RWPE2 (cell line): ENCODE measurements at regions not wholly inside any gene's neighbourhood (a gene's known extent, or its start where the extent isn't known, plus 50 kb on each side); places are given as distances from the start of the nearest gene placed in this dataset.

Source experiments
- ATAC-seq: fragments of 200-7000 bp; cut with Tn5 transposase; 3 replicates; pipeline ENCODE4 v1.9.1; 2021; ENCODE audit warnings: low read depth
- DNase-seq: peaks from one replicate; pipeline ENCODE4 v3.0.0-alpha.2; 2020; ENCODE audit warnings: low spot score
- H3K27ac ChIP-seq: fragments of 450-650 bp; 2 replicates; pipeline ENCODE4 v1.5.1; 2017; ENCODE audit warnings: mild to moderate bottlenecking; ENCODE audit not compliant: poor library complexity, severe bottlenecking
- H3K27me3 ChIP-seq: fragments of 250-450 bp; sonication (Bioruptor Pico); 2 replicates; pipeline ENCODE4 v1.5.1; 2021; ENCODE audit warnings: mild to moderate bottlenecking, moderate library complexity; ENCODE audit not compliant: insufficient read depth, poor library complexity, severe bottlenecking
- H3K36me3 ChIP-seq: fragments of 250-450 bp; sonication (Bioruptor Pico); 2 replicates; pipeline ENCODE4 v1.5.1; 2020; ENCODE audit warnings: low read depth, mild to moderate bottlenecking, moderate library complexity
- H3K4me1 ChIP-seq: fragments of 250-450 bp; sonication (Bioruptor Pico); 2 replicates; pipeline ENCODE4 v1.5.1; 2021; ENCODE audit warnings: mild to moderate bottlenecking, moderate library complexity; ENCODE audit not compliant: insufficient read depth, poor library complexity, severe bottlenecking
- H3K4me3 ChIP-seq: fragments of 250-450 bp; sonication (Bioruptor Pico); 2 replicates; pipeline ENCODE4 v1.5.1; 2021; ENCODE audit warnings: mild to moderate bottlenecking, moderate library complexity; ENCODE audit not compliant: severe bottlenecking
- H3K9me3 ChIP-seq: fragments of 250-450 bp; sonication (Bioruptor Pico); 2 replicates; pipeline ENCODE4 v1.5.1; 2021; ENCODE audit warnings: mild to moderate bottlenecking, moderate library complexity; ENCODE audit not compliant: severe bottlenecking
- TF ChIP-seq, protein P1 (sequence below): fragments of 450-650 bp; IDR thresholded peaks from one replicate; pipeline ENCODE4 v1.5.1; 2017; ENCODE audit warnings: mild to moderate bottlenecking, moderate library complexity; ENCODE audit not compliant: poor library complexity, severe bottlenecking

DNA sequence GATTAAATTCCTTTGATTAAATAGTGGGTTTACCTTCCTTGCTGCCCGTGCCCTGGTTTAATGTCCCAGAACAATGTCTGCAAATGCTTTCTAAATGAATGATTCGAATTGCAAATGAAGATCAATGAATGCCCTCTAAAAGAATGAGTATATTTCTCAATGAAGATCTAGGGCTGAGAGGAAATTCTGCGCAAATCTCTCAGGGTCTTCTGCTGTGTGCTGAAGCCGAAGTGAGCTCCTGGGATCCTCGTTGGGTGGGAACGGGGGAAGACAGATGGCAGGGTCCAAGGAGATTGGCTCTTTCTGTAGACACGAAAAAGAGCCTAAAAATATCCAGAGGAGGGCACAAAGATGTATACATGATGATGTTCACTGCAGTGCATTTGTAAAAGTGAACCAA lies 224.8 kb downstream of the STIM2 start:
- Histone ChIP-seq H3K4me1 (no peaks in the 10 kb centered on the region), H3K4me3 (no peak overlapping the region), H3K27ac (no peak overlapping the region), H3K36me3 (no peaks in the 10 kb centered on the region), H3K27me3 (peaks cover 14% of the 10 kb centered on the region), H3K9me3 (no peaks in the 10 kb centered on the region)
- TF ChIP-seq, protein P1, sequence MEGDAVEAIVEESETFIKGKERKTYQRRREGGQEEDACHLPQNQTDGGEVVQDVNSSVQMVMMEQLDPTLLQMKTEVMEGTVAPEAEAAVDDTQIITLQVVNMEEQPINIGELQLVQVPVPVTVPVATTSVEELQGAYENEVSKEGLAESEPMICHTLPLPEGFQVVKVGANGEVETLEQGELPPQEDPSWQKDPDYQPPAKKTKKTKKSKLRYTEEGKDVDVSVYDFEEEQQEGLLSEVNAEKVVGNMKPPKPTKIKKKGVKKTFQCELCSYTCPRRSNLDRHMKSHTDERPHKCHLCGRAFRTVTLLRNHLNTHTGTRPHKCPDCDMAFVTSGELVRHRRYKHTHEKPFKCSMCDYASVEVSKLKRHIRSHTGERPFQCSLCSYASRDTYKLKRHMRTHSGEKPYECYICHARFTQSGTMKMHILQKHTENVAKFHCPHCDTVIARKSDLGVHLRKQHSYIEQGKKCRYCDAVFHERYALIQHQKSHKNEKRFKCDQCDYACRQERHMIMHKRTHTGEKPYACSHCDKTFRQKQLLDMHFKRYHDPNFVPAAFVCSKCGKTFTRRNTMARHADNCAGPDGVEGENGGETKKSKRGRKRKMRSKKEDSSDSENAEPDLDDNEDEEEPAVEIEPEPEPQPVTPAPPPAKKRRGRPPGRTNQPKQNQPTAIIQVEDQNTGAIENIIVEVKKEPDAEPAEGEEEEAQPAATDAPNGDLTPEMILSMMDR = no peak
- DNase-seq (no peak), ATAC-seq (no peak)

DNA sequence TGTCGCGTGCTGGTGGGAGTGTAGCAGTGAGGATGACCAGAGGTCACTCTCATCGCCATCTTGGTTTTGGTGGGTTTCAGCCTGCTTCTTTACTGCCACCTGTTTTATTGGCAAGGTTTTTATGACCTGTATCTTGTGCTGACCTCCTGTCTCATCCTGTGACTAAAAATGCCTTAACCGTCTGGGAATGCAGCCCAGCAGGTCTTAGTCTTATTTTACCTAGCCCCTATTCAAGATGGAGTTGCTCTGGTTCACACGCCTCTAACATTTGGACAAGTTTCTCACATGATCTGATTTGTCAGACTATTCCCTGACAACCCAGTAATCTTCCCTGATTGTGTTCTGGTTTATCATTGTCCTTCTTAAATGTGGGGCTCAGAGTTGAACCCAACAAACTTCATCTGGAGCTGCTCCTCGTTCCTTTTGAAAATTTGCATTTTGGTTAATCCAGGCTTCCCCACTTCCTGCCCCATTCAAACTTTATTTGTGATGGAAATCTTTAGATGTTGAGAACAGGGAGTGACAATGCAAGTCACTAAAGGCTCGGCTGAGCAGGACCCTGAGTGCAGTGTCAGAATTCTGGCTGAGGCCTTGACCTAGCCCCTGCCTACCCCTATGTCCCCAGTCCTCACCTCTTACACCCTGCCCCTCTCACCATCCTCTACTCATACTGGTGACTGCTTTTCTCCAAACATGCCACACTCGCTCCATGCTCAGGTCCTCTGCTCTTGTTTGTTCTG lies 226.8 kb downstream of the STIM2 start:
- DNase-seq (no peak), ATAC-seq (no peak)
- Histone ChIP-seq H3K4me1 (no peaks in the 10 kb centered on the region), H3K36me3 (no peaks in the 10 kb centered on the region), H3K27ac (no peak overlapping the region), H3K4me3 (no peak overlapping the region), H3K27me3 (peaks cover 14% of the 10 kb centered on the region), H3K9me3 (no peaks in the 10 kb centered on the region)
- TF ChIP-seq, protein P1 = no peak

DNA sequence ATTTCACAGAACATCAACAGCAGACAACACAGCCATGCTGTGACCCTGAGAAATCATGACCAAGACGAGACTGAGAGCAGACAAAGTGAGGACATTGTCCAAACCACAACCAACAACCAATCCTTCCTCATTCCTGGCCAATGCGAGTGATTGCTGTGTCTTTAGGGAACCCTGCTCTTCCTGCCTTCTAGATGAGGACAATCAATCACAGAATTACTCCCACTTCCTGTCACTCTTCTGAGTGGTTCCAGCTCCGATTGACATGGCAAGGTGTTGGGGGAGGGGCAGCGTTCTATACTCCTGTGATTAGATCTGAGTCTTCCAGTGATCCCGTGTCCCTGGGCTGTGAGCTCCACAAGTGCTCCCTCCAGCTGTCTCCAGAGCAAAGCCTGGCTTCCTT lies 227.8 kb downstream of the STIM2 start:
- ATAC-seq = no peak
- no peak overlapping the region for H3K4me3 ChIP-seq
- no peak overlapping the region for H3K27ac ChIP-seq
- H3K4me1 ChIP-seq = no peaks in the 10 kb centered on the region
- H3K27me3 ChIP-seq = peaks cover 14% of the 10 kb centered on the region
- no peaks in the 10 kb centered on the region for H3K36me3 ChIP-seq
- TF ChIP-seq, protein P1 = no peak
- no peaks in the 10 kb centered on the region for H3K9me3 ChIP-seq
- DNase-seq = no peak

DNA sequence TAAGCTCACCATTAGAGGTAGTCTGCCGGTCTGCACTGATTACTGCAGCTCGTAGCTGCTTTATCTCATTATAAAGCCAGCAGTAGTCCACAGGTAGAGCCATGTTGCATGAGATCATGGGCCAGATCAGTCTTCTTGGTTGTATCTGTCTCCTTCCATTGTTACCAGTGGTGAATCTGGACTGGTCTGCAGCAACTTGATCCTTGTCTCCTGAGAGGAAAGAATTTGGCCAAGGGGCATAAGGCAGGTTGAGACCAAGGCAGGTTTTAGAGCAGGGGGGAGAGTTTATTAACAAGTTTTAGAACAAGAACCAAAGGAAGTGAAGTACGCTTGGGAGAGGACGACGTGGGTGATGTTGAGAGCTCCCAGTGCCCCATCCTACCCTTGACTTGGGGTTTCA lies 228.5 kb downstream of the STIM2 start:
- Histone ChIP-seq H3K27ac (no peak overlapping the region), H3K4me1 (no peaks in the 10 kb centered on the region), H3K36me3 (no peaks in the 10 kb centered on the region), H3K4me3 (no peak overlapping the region), H3K27me3 (peaks cover 14% of the 10 kb centered on the region), H3K9me3 (no peaks in the 10 kb centered on the region)
- TF ChIP-seq, protein P1 = no peak
- ATAC-seq = no peak
- no peak for DNase-seq

DNA sequence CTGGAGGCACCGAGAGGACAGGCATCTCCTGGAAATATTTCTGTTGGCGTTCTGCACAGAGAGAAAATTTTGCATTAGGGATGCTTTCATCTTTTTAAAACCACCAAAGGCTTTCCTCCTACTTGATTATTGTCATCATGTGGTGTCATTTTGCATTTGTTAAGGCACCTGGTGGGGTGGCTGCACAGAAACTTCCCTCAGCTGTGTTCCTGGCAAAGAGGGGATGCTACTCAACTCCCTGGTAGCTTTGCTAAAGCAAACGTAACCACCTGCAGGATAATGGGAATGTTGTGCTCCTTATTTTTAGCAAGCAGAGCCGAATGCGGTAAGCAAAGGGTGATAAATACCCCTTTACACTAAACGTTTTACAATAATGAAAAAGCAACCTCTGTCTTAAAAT lies 229.8 kb downstream of the STIM2 start:
- ATAC-seq (no peak), DNase-seq (no peak)
- H3K4me3 ChIP-seq = no peak overlapping the region
- H3K4me1 ChIP-seq = no peaks in the 10 kb centered on the region
- H3K9me3 ChIP-seq = no peaks in the 10 kb centered on the region
- H3K36me3 ChIP-seq = no peaks in the 10 kb centered on the region
- TF ChIP-seq, protein P1 = no peak
- peaks cover 4% of the 10 kb centered on the region for H3K27me3 ChIP-seq
- no peak overlapping the region for H3K27ac ChIP-seq
